Progenitor cell of endocrine pancreas (in vitro differentiated cells): ENCODE measurements at regions not wholly inside any gene's neighbourhood (a gene's known extent, or its start where the extent isn't known, plus 50 kb on each side); places are given as distances from the start of the nearest gene placed in this dataset.

Experiments used
- DNase-seq: peaks from one replicate; pipeline ENCODE4 v3.0.0; 2021; ENCODE audit warnings: low spot score; ENCODE audit not compliant: unreplicated experiment
- H3K27ac Mint-ChIP-seq: 2 replicates; pipeline ENCODE4 v1.8.0; 2021; ENCODE audit warnings: mild to moderate bottlenecking, moderate library complexity, mixed read lengths
- H3K27me3 Mint-ChIP-seq: 2 replicates; pipeline ENCODE4 v1.8.0; 2021; ENCODE audit warnings: mixed read lengths
- H3K36me3 Mint-ChIP-seq: 2 replicates; pipeline ENCODE4 v1.8.0; 2022; ENCODE audit warnings: mixed read lengths; ENCODE audit not compliant: insufficient read depth
- H3K4me1 Mint-ChIP-seq: 2 replicates; pipeline ENCODE4 v1.8.0; 2021; ENCODE audit warnings: low read depth, mixed read lengths
- H3K4me3 Mint-ChIP-seq: 2 replicates; pipeline ENCODE4 v1.8.0; 2021; ENCODE audit warnings: low read depth, mild to moderate bottlenecking, moderate library complexity, mixed read lengths
- H3K9me3 Mint-ChIP-seq: 2 replicates; pipeline ENCODE4 v1.8.0; 2021; ENCODE audit warnings: low read depth, mixed read lengths
- TF ChIP-seq, protein P1 (sequence below): fragments of 200-600 bp; sonication (generic); IDR thresholded peaks from one replicate; pipeline ENCODE4 v1.5.0; 2021; ENCODE audit warnings: antibody characterized with exemption, mild to moderate bottlenecking; ENCODE audit not compliant: unreplicated experiment

- Mint-ChIP-seq H3K4me1 (peaks cover 4% of the 10 kb centered on the region), H3K27me3 (peaks cover 17% of the 10 kb centered on the region), H3K9me3 (peaks cover 3% of the 10 kb centered on the region), H3K36me3 (no peaks in the 10 kb centered on the region), H3K4me3 (no peak overlapping the region), H3K27ac (no peak overlapping the region)
- TF ChIP-seq, protein P1, sequence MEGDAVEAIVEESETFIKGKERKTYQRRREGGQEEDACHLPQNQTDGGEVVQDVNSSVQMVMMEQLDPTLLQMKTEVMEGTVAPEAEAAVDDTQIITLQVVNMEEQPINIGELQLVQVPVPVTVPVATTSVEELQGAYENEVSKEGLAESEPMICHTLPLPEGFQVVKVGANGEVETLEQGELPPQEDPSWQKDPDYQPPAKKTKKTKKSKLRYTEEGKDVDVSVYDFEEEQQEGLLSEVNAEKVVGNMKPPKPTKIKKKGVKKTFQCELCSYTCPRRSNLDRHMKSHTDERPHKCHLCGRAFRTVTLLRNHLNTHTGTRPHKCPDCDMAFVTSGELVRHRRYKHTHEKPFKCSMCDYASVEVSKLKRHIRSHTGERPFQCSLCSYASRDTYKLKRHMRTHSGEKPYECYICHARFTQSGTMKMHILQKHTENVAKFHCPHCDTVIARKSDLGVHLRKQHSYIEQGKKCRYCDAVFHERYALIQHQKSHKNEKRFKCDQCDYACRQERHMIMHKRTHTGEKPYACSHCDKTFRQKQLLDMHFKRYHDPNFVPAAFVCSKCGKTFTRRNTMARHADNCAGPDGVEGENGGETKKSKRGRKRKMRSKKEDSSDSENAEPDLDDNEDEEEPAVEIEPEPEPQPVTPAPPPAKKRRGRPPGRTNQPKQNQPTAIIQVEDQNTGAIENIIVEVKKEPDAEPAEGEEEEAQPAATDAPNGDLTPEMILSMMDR: no peak
- no peak for DNase-seq
These were observed 100.6 kb upstream of the KLF13 start for GRCh38 chr15:31226021-31226420.

GRCh38 chr15:31227235-31227634 is 99.4 kb upstream of the KLF13 start:
- Mint-ChIP-seq H3K36me3 (no peaks in the 10 kb centered on the region), H3K9me3 (peaks cover 3% of the 10 kb centered on the region), H3K27ac (no peak overlapping the region), H3K27me3 (peaks cover 17% of the 10 kb centered on the region), H3K4me3 (no peak overlapping the region), H3K4me1 (peaks cover 4% of the 10 kb centered on the region)
- no peak for DNase-seq
- TF ChIP-seq, protein P1: no peak

DNA sequence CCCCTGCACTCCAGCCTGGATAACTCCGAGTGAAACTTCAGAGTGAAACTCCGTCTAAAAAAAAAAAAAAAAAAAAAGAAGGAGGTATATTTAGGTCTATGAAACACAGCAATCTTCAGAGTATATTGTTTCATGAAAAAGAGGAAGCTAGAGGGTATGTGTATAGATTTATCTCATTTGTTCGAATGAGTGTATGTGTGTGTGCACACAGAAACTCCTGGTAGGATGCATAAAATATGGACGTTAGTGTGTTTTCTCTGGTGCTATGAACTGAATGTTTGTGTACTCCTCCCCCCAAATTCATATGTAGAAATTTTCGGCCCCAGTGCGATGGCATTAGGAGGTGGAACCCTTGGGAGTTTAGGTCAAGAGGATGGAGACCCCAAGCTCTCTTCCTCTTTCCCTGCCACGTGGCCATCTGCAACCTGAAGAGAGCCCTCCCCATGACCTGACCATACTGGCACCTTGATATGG is 98.6 kb upstream of the KLF13 start:
- no peak overlapping the region for H3K4me3 Mint-ChIP-seq
- H3K27ac Mint-ChIP-seq: no peak overlapping the region
- peaks cover 9% of the 10 kb centered on the region for H3K27me3 Mint-ChIP-seq
- TF ChIP-seq, protein P1: no peak
- no peaks in the 10 kb centered on the region for H3K4me1 Mint-ChIP-seq
- H3K36me3 Mint-ChIP-seq: no peaks in the 10 kb centered on the region
- no peak for DNase-seq
- peaks cover 3% of the 10 kb centered on the region for H3K9me3 Mint-ChIP-seq

DNA sequence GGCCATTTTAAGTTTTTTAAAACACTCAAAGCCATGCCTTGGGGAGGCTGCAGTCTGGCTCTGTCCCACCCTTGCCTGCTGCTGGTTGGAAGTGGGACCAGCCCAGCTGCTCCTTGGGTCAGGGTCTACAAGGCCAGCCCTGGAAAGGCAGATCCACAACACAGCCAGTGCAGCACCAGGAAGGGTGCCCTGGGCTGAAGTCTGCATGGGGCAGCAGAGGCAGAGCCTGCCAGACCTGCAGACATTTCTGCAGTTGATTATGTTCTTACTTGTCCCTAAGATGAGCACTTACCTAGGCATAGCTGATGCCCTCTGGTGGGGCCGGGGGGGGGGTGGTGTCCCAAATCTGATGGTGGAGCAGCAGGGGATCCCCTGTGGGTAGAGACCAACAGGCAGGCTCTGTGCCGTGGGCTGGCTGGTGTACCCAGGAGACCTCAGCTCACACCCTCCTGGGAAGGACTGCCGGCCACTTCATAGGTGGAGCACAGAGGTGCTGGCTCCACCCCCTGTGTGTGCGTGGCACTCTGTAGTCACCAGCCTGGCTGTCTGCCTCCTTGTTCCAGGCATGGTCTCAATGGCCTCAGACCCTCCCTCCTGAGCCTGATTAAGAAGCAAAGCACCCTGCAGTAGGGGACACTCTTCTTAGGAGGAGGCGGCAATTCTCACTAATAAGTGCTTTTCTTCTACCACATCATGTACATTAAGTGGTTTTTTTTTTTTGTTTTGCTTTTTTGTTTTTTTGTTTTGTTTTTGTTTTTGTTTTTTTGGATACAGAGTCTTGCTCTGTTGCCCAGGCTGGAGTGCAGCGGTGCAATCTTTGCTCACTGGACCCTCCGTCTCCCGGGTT is 97.4 kb upstream of the KLF13 start:
- H3K36me3 Mint-ChIP-seq: no peaks in the 10 kb centered on the region
- no peak for DNase-seq
- H3K4me3 Mint-ChIP-seq: no peak overlapping the region
- H3K27me3 Mint-ChIP-seq: peaks cover 12% of the 10 kb centered on the region
- H3K9me3 Mint-ChIP-seq: peaks cover 3% of the 10 kb centered on the region
- H3K4me1 Mint-ChIP-seq: no peaks in the 10 kb centered on the region
- H3K27ac Mint-ChIP-seq: no peak overlapping the region
- TF ChIP-seq, protein P1: no peak

GRCh38 chr15:31230630-31231485 is 95.8 kb upstream of the KLF13 start:
- no peaks in the 10 kb centered on the region for H3K36me3 Mint-ChIP-seq
- H3K27ac Mint-ChIP-seq: no peak overlapping the region
- no peaks in the 10 kb centered on the region for H3K4me1 Mint-ChIP-seq
- H3K4me3 Mint-ChIP-seq: no peak overlapping the region
- no peak for DNase-seq
- peaks cover 5% of the 10 kb centered on the region for H3K27me3 Mint-ChIP-seq
- TF ChIP-seq, protein P1: no peak
- peaks cover 2% of the 10 kb centered on the region for H3K9me3 Mint-ChIP-seq
